H1 (cell line): ENCODE measurements at regions not wholly inside any gene's neighbourhood (a gene's known extent, or its start where the extent isn't known, plus 50 kb on each side); places are given as distances from the start of the nearest gene placed in this dataset.

ENCODE experiments used
- CTCF ChIA-PET: fragments of 300-600 bp; sonication (Branson Sonifier 250); formaldehyde crosslinking; loops from one replicate; lab custom pipeline; 2021; ENCODE audit not compliant: partially characterized antibody; lab: Charles Lee
- POLR2A ChIA-PET: fragments of 300-600 bp; sonication (Branson Sonifier 250); formaldehyde crosslinking; loops from one replicate; lab custom pipeline; 2021; ENCODE audit warnings: inconsistent platforms; ENCODE audit not compliant: partially characterized antibody; lab: Charles Lee
- DNase-seq, 2 experiments: peaks; one replicate each; pipeline versions ENCODE4 v3.0.0 to v3.0.0-alpha.2; 2010 to 2022; ENCODE audit warnings: low spot score in 2 of 2, low read depth in 1 of 2, mixed read lengths in 1 of 2
- FAIRE-seq: peaks from 2 replicates; lab custom pipeline; 2011; peaks lifted over from hg19 to GRCh38; lab: Jason Lieb, UNC
- H2AFZ ChIP-seq: 2 replicates; pipeline ENCODE4 v1.8.1; 2012; ENCODE audit warnings: low read length, inconsistent platforms
- H2AK5ac ChIP-seq: 2 replicates; pipeline ENCODE4 v1.6.1; 2013; ENCODE audit warnings: low read depth, low read length
- H2BK120ac ChIP-seq: replicated peaks from 2 replicates; pipeline ENCODE3; 2013; ENCODE audit warnings: low read depth, low read length, inconsistent platforms
- H2BK12ac ChIP-seq: 2 replicates; pipeline ENCODE4 v1.6.1; 2013; ENCODE audit warnings: low read depth, low read length
- H2BK15ac ChIP-seq: 2 replicates; pipeline ENCODE4 v1.6.1; 2013; ENCODE audit warnings: low read length
- H2BK20ac ChIP-seq: 2 replicates; pipeline ENCODE4 v1.6.1; 2013; ENCODE audit warnings: low read length
- H2BK5ac ChIP-seq: 2 replicates; pipeline ENCODE4 v1.6.1; 2013; ENCODE audit warnings: low read depth, low read length
- H3K14ac ChIP-seq: 2 replicates; pipeline ENCODE4 v1.6.1; 2013; ENCODE audit warnings: inconsistent platforms; ENCODE audit not compliant: insufficient read length
- H3K18ac ChIP-seq: 2 replicates; pipeline ENCODE4 v1.6.1; 2013; ENCODE audit warnings: low read length; ENCODE audit errors: extremely low read depth
- H3K23ac ChIP-seq: 2 replicates; pipeline ENCODE4 v1.6.1; 2013; ENCODE audit warnings: inconsistent platforms; ENCODE audit not compliant: insufficient read length
- H3K23me2 ChIP-seq: 2 replicates; pipeline ENCODE4 v1.6.1; 2013; ENCODE audit warnings: low read depth, low read length
- H3K27ac ChIP-seq: 2 replicates; pipeline ENCODE4 v1.6.1; 2011; ENCODE audit warnings: low read depth, low read length, inconsistent platforms
- H3K27me3 ChIP-seq, 4 experiments: replicated peaks in 1 of 4; 1 replicate in 1 of 4; 2 replicates in 3 of 4; pipeline versions ENCODE4 v1.6.1 to v1.8.1; 2011 to 2013; ENCODE audit warnings: low read length in 3 of 4, mild to moderate bottlenecking in 3 of 4, inconsistent platforms in 2 of 4, mixed read lengths in 2 of 4, moderate library complexity in 1 of 4; ENCODE audit not compliant: control insufficient read depth in 3 of 4, insufficient read depth in 3 of 4; ENCODE audit errors: extremely low read depth in 1 of 4
- H3K36me3 ChIP-seq, 4 experiments: 2 replicates each; pipeline versions ENCODE4 v1.6.1 to v1.8.1; 2011 to 2013; ENCODE audit warnings: mild to moderate bottlenecking in 4 of 4, low read length in 3 of 4, moderate library complexity in 2 of 4, control low read depth in 1 of 4, inconsistent platforms in 1 of 4; ENCODE audit not compliant: insufficient read depth in 4 of 4, control insufficient read depth in 2 of 4
- H3K4ac ChIP-seq: replicated peaks from 2 replicates; pipeline ENCODE3; 2013; ENCODE audit warnings: low read length, low read depth, mixed read lengths, inconsistent platforms; ENCODE audit not compliant: insufficient read length
- H3K4me1 ChIP-seq, 4 experiments: replicated peaks in 1 of 4; 1 replicate in 1 of 4; 2 replicates in 3 of 4; pipeline versions ENCODE4 v1.6.1 to v1.8.1; 2011 to 2013; ENCODE audit warnings: low read length in 3 of 4, inconsistent platforms in 2 of 4, mixed read lengths in 1 of 4; ENCODE audit not compliant: insufficient read depth in 4 of 4, control insufficient read depth in 3 of 4
- H3K4me2 ChIP-seq, 2 experiments: 2 replicates each; pipeline versions ENCODE4 v1.6.1 to v1.8.1; 2011 to 2013; ENCODE audit warnings: low read depth in 2 of 2, low read length in 2 of 2, control low read depth in 1 of 2, inconsistent platforms in 1 of 2, mild to moderate bottlenecking in 1 of 2; ENCODE audit not compliant: insufficient read depth in 1 of 2
- H3K4me3 ChIP-seq, 4 experiments: fragments of 200-600, 300-600 bp in 1 of 4; sonication (generic), shearing (Covaris generic), sonication (Bioruptor Twin) in 1 of 4; 2 replicates each; pipeline versions ENCODE4 v1.5.1 to v1.8.1; 2011 to 2016; ENCODE audit warnings: low read length in 4 of 4, low read depth in 3 of 4, control low read depth in 2 of 4, inconsistent platforms in 2 of 4, mild to moderate bottlenecking in 2 of 4, mixed read lengths in 1 of 4, moderate library complexity in 1 of 4; ENCODE audit not compliant: insufficient read depth in 2 of 4; ENCODE audit errors: extremely low read depth in 1 of 4
- H3K56ac ChIP-seq: replicated peaks from 2 replicates; pipeline ENCODE3; 2013; ENCODE audit warnings: low read depth, mild to moderate bottlenecking, mixed read lengths, low read length, inconsistent platforms; ENCODE audit not compliant: insufficient read length
- H3K79me1 ChIP-seq: 2 replicates; pipeline ENCODE4 v1.6.1; 2013; ENCODE audit warnings: low read depth, low read length, control low read depth
- H3K79me2 ChIP-seq, 2 experiments: 2 replicates each; pipeline versions ENCODE4 v1.6.1 to v1.8.1; 2012 to 2013; ENCODE audit warnings: low read length in 2 of 2, mild to moderate bottlenecking in 2 of 2, inconsistent platforms in 1 of 2; ENCODE audit not compliant: insufficient read depth in 2 of 2, control insufficient read depth in 1 of 2
- H3K9ac ChIP-seq, 4 experiments: replicated peaks in 1 of 4; 1 replicate in 1 of 4; 2 replicates in 3 of 4; pipeline versions ENCODE4 v1.6.1 to v1.8.1; 2011 to 2013; ENCODE audit warnings: low read depth in 3 of 4, low read length in 3 of 4, control low read depth in 2 of 4, mild to moderate bottlenecking in 2 of 4, moderate library complexity in 2 of 4, inconsistent platforms in 1 of 4; ENCODE audit errors: extremely low read depth in 1 of 4
- H3K9me3 ChIP-seq, 2 experiments: 2 replicates each; pipeline versions ENCODE4 v1.6.1 to v1.8.1; 2012 to 2013; ENCODE audit warnings: mild to moderate bottlenecking in 2 of 2, moderate library complexity in 2 of 2, control low read depth in 1 of 2, inconsistent platforms in 1 of 2, low read depth in 1 of 2, low read length in 1 of 2, mixed read lengths in 1 of 2; ENCODE audit not compliant: insufficient read depth in 2 of 2
- H4K20me1 ChIP-seq, 2 experiments: replicated peaks in 1 of 2; 2 replicates each; pipeline versions ENCODE3 to v1.8.1; 2011 to 2013; ENCODE audit warnings: inconsistent platforms in 2 of 2, low read length in 2 of 2, mild to moderate bottlenecking in 1 of 2; ENCODE audit not compliant: insufficient read depth in 2 of 2, control insufficient read depth in 1 of 2
- H4K5ac ChIP-seq: 2 replicates; pipeline ENCODE4 v1.6.1; 2013; ENCODE audit warnings: low read length, low read depth, mixed read lengths, inconsistent platforms; ENCODE audit not compliant: insufficient read length
- H4K8ac ChIP-seq: 2 replicates; pipeline ENCODE4 v1.8.0; 2013; ENCODE audit warnings: mild to moderate bottlenecking, moderate library complexity, low read length, inconsistent platforms; ENCODE audit not compliant: insufficient read depth; ENCODE audit errors: extremely low read depth
- H4K91ac ChIP-seq: replicated peaks from 2 replicates; pipeline ENCODE3; 2013; ENCODE audit warnings: low read length, mixed read lengths, inconsistent platforms; ENCODE audit not compliant: insufficient read length
- CHD2 ChIP-seq: IDR thresholded peaks from 2 replicates; pipeline ENCODE4 v1.6.1; 2012; ENCODE audit warnings: low read length, improper control_type of control experiment
- EP300 ChIP-seq, 2 experiments: IDR thresholded peaks; 1 replicate in 1 of 2; 2 replicates in 1 of 2; pipeline ENCODE4 v1.6.1; 2011 to 2012; ENCODE audit warnings: low read depth in 2 of 2, low read length in 2 of 2, mild to moderate bottlenecking in 2 of 2, borderline replicate concordance in 1 of 2, inconsistent platforms in 1 of 2, moderate library complexity in 1 of 2
- FOSL1 ChIP-seq: IDR thresholded peaks from 2 replicates; pipeline ENCODE4 v1.6.1; 2011; ENCODE audit warnings: mild to moderate bottlenecking, low read depth, low read length, moderate library complexity; ENCODE audit not compliant: insufficient read depth
- GABPA ChIP-seq: IDR thresholded peaks from 2 replicates; pipeline ENCODE4 v1.6.1; 2011; ENCODE audit warnings: mild to moderate bottlenecking, low read length, moderate library complexity, borderline replicate concordance; ENCODE audit not compliant: insufficient read depth
- KDM4A ChIP-seq: IDR thresholded peaks from one replicate; pipeline ENCODE4 v1.7.1; 2012; ENCODE audit warnings: low read depth, mild to moderate bottlenecking, moderate library complexity, low read length, inconsistent platforms; ENCODE audit not compliant: severe bottlenecking
- SIRT6 ChIP-seq: IDR thresholded peaks from one replicate; pipeline ENCODE4 v1.7.1; 2012; ENCODE audit warnings: low read length, inconsistent platforms
- SP2 ChIP-seq: IDR thresholded peaks from 2 replicates; pipeline ENCODE4 v1.6.1; 2012; ENCODE audit warnings: mild to moderate bottlenecking, low read length, inconsistent platforms
- TAF7 ChIP-seq: optimal IDR thresholded peaks from 2 replicates; pipeline ENCODE3; 2011; ENCODE audit warnings: low read depth, mild to moderate bottlenecking, inconsistent platforms, low read length, moderate library complexity, borderline replicate concordance
- TCF12 ChIP-seq: IDR thresholded peaks from 2 replicates; pipeline ENCODE4 v1.6.1; 2011; ENCODE audit warnings: low read depth, mild to moderate bottlenecking, low read length
- ZNF274 ChIP-seq: IDR thresholded peaks from 2 replicates; pipeline ENCODE4 v1.7.0; 2012; ENCODE audit warnings: low read length, borderline replicate concordance; ENCODE audit errors: extremely low read depth
- WGBS, 2 experiments: shearing (Covaris generic) in 1 of 2; methylation state at CpG; one replicate each; pipeline versions ENCODE4 v1.1.6 to v1.1.7; 2013 to 2015; ENCODE audit warnings: low lambda C conversion rate in 2 of 2, mixed read lengths in 2 of 2, inconsistent platforms in 1 of 2, low coverage in 1 of 2, missing lambda C conversion rate in 1 of 2; ENCODE audit not compliant: insufficient replicate concordance in 2 of 2, insufficient coverage in 1 of 2, insufficient read length in 1 of 2; ENCODE audit errors: extremely low coverage in 1 of 2, missing lambda C conversion rate in 1 of 2; 5-methylcytosine and 5-hydroxymethylcytosine counted together
- TF ChIP-seq, protein P1 (sequence below): IDR thresholded peaks from 2 replicates; pipeline ENCODE4 v1.6.1; 2011; ENCODE audit warnings: low read depth, mild to moderate bottlenecking, low read length; ENCODE audit not compliant: insufficient read depth
- TF ChIP-seq, protein P2 (sequence below), 3 experiments: IDR thresholded peaks; 1 replicate in 2 of 3; 2 replicates in 1 of 3; pipeline versions ENCODE4 v1.5.1 to v1.6.1; 2011; ENCODE audit warnings: low read length in 3 of 3, mild to moderate bottlenecking in 3 of 3, inconsistent platforms in 2 of 3, low read depth in 1 of 3, moderate library complexity in 1 of 3; ENCODE audit not compliant: insufficient read depth in 1 of 3; ENCODE audit errors: control extremely low read depth in 1 of 3

DNA sequence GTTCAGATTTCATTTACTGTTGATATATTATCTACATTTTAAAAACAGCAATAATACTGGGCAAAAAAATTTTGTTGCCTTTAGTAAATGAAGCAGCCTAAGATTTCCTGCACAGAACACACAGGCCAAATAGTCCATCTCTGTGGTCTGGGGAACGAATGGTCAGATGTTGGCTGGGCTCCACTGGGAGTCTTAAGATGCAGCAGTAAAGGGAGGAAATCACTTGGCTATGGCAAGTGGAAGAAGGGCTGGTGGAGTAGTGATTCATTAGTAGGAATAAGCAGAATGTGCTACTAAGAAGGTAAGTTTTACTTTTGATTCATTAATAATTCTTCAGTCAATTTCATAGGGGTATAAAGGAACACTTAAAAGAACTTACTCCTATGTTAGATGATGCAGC is 91.1 kb upstream of the ARRDC3 start:
- CTCF ChIA-PET = no interaction called here
- Histone ChIP-seq H3K14ac (no peak overlapping the region), H3K79me2 (no peaks in the 10 kb centered on the region), H4K20me1 (no peaks in the 10 kb centered on the region), H3K27me3 (no peaks in the 10 kb centered on the region), H3K23ac (no peak overlapping the region), H2AK5ac (no peak overlapping the region), H4K91ac (no peak overlapping the region), H3K9ac (no peak overlapping the region), H3K4me1 (no peaks in the 10 kb centered on the region), H2BK20ac (no peak overlapping the region), H4K5ac (no peak overlapping the region), H3K9me3 (no peaks in the 10 kb centered on the region), H3K79me1 (no peaks in the 10 kb centered on the region), H3K4ac (no peak overlapping the region), H3K23me2 (no peaks in the 10 kb centered on the region), H2AFZ (no peak overlapping the region), H2BK120ac (no peak overlapping the region), H3K4me2 (no peak overlapping the region), H3K36me3 (no peaks in the 10 kb centered on the region), H2BK15ac (no peak overlapping the region), H3K18ac (no peak overlapping the region), H3K56ac (no peak overlapping the region), H3K4me3 (no peak overlapping the region), H2BK12ac (no peak overlapping the region), H2BK5ac (no peak overlapping the region), H4K8ac (no peak overlapping the region), H3K27ac (no peak overlapping the region)
- POLR2A ChIA-PET = no interaction called here
- FAIRE-seq (no peak), DNase-seq (no peak)
- 74% methylated on average over 1 of the region's 1 CpG; no CpG with 5 or more reads in 1 of the 2 experiments for WGBS, 2 experiments
- TF ChIP-seq TCF12 (no peak), GABPA (no peak), CHD2 (no peak), EP300 (IDR thresholded peaks at IDR 0.05; ENCODE audit: borderline replicate concordance in 1 of 2, low read depth in 2 of 2, low read length in 2 of 2) (no peak), FOSL1 (no peak), SP2 (no peak), KDM4A (no peak), TAF7 (no peak), ZNF274 (no peak), SIRT6 (no peak)
- TF ChIP-seq, protein P1, sequence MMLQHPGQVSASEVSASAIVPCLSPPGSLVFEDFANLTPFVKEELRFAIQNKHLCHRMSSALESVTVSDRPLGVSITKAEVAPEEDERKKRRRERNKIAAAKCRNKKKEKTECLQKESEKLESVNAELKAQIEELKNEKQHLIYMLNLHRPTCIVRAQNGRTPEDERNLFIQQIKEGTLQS = no peak
- TF ChIP-seq, protein P2, sequence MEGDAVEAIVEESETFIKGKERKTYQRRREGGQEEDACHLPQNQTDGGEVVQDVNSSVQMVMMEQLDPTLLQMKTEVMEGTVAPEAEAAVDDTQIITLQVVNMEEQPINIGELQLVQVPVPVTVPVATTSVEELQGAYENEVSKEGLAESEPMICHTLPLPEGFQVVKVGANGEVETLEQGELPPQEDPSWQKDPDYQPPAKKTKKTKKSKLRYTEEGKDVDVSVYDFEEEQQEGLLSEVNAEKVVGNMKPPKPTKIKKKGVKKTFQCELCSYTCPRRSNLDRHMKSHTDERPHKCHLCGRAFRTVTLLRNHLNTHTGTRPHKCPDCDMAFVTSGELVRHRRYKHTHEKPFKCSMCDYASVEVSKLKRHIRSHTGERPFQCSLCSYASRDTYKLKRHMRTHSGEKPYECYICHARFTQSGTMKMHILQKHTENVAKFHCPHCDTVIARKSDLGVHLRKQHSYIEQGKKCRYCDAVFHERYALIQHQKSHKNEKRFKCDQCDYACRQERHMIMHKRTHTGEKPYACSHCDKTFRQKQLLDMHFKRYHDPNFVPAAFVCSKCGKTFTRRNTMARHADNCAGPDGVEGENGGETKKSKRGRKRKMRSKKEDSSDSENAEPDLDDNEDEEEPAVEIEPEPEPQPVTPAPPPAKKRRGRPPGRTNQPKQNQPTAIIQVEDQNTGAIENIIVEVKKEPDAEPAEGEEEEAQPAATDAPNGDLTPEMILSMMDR (IDR thresholded peaks at IDR 0.05; ENCODE audit: control extremely low read depth in 1 of 3, insufficient read depth in 1 of 3, low read depth in 1 of 3, low read length in 3 of 3) = no peak
